Stomach (tissue), 4 donors: ENCODE measurements at regions not wholly inside any gene's neighbourhood (a gene's known extent, or its start where the extent isn't known, plus 50 kb on each side); places are given as distances from the start of the nearest gene placed in this dataset.

Experiments
- POLR2A ChIP-seq, 4 donors: fragments of 450-650 bp; IDR thresholded peaks; one replicate each; pipeline ENCODE4 v1.6.1; 2016; ENCODE audit warnings: antibody characterized with exemption in 4 of 4, control low read depth in 2 of 4, mild to moderate bottlenecking in 1 of 4, moderate library complexity in 1 of 4
- TF ChIP-seq, protein P1 (sequence below), 7 experiments: fragments of 450-650 bp in 4 of 7; fragments of 200-600 bp in 3 of 7; sonication (generic) in 3 of 7; IDR thresholded peaks; one replicate each; pipeline ENCODE4 v1.5.1; 2016 to 2019; ENCODE audit warnings: antibody characterized with exemption in 7 of 7, control low read depth in 2 of 7, mild to moderate bottlenecking in 1 of 7

- TF ChIP-seq, protein P1, sequence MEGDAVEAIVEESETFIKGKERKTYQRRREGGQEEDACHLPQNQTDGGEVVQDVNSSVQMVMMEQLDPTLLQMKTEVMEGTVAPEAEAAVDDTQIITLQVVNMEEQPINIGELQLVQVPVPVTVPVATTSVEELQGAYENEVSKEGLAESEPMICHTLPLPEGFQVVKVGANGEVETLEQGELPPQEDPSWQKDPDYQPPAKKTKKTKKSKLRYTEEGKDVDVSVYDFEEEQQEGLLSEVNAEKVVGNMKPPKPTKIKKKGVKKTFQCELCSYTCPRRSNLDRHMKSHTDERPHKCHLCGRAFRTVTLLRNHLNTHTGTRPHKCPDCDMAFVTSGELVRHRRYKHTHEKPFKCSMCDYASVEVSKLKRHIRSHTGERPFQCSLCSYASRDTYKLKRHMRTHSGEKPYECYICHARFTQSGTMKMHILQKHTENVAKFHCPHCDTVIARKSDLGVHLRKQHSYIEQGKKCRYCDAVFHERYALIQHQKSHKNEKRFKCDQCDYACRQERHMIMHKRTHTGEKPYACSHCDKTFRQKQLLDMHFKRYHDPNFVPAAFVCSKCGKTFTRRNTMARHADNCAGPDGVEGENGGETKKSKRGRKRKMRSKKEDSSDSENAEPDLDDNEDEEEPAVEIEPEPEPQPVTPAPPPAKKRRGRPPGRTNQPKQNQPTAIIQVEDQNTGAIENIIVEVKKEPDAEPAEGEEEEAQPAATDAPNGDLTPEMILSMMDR (IDR thresholded peaks at IDR 0.05), result no peak
- no peak for TF ChIP-seq POLR2A (IDR thresholded peaks at IDR 0.05)
Measured at GRCh38 chr2:200052627-200053026, 97.2 kb downstream of the MAIP1 start.
